Stimulated activated CD4-positive, alpha-beta T cell treated with anti-CD3 and anti-CD28 coated beads, Interleukin-1b, Interleukin-23, amount 100 ng/mL, for 4 hours (primary cell): ENCODE measurements at regions not wholly inside any gene's neighbourhood (a gene's known extent, or its start where the extent isn't known, plus 50 kb on each side); places are given as distances from the start of the nearest gene placed in this dataset.
"Not testable (repeated sequence)": the region's sequence is repeated elsewhere in the genome, so short reads cannot be mapped to it uniquely, and the experiment has no call there.

Source experiments
- DNase-seq, 2 donors: peaks; one replicate each; pipeline ENCODE4 v3.0.0-alpha.2; 2020; ENCODE audit warnings: low read depth in 2 of 2

DNA sequence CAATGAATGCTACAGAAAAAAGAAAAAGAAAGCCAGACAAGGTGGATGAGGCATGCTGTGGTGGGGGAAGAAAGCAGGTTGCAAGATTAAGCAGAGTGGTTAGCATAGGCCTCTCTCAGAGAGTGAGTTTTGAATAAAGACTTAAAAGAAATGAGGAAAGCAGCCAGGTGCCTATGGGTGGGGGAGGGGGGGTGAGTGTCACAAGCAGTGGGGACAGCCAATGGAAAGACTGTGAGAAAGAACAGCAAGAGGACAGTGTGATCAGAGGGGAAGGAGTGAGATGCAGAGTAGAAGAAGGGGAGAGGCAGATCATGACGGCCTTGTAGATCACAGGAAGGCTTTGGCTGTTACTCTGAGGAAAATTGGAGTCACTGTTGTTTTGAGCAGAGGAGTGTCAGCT lies 162.5 kb downstream of the SOX3 start:
- DNase-seq: no peak

- DNase-seq: no peak
Observed at GRCh38 chrX:140337263-140337662, 167.6 kb downstream of the SOX3 start.

DNA sequence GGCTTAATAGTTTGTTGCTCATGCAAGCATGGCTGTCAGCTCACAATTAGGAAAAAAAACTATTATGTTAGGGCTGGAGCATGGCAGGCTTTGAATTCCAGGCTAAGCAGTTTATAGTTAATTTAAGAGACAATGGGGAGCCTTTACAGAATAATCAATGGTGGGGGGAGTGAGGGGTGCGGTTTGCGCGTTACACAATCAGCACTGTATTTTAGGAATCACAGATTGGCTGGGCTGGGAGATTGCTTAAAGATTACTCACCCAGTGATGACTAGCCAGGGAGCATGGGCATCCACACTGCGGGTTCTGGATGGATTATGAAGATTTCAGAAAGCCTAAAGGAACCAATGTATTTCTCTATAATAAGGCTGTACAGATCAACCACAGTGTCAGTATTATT lies 186.6 kb downstream of the SOX3 start:
- no peak for DNase-seq

GRCh38 chrX:140317462-140317861 lies 187.4 kb downstream of the SOX3 start:
- DNase-seq: no peak

DNA sequence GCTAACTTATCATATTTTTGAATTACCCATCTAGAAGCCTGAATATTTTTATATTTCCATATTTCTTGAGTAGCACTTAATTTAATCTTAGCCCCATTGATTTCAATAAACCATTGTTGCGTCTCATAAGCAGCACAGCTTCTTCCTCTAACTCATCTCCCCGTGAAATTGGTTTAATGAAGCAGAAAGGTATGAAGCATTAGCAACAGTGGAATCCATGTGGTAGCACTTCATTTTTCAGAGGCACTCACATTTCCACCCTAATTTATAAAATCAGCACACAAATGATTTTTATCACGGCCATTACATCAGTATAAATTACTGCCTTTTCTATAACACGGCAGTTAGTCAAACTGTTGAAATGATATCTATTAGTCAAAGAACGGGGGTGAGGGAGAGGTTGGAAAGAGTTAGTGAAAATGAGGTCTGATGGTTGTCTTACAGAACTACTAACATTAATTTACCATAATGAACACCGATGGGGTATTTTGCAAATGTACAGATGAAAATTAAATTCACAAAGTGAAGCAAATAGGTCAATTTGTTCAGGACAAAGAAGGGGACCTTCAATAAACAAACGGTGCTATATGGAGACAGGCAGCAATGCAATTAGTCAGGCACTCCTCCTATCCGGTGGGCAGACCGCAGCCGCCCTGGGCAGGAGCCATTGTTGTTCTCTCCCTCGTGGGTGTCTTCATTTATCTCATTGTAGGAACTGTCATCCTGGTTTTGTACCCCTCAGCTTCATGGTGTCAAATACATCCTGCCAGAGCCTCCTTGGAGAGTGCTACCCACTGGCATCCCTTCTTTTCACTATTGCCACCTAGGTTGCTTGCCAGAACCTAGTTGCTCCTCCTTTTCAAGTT lies 205.7 kb downstream of the SOX3 start:
- no peak for DNase-seq

- no peak for DNase-seq
Observed at GRCh38 chrX:140297273-140297672, 207.6 kb downstream of the SOX3 start.

DNA sequence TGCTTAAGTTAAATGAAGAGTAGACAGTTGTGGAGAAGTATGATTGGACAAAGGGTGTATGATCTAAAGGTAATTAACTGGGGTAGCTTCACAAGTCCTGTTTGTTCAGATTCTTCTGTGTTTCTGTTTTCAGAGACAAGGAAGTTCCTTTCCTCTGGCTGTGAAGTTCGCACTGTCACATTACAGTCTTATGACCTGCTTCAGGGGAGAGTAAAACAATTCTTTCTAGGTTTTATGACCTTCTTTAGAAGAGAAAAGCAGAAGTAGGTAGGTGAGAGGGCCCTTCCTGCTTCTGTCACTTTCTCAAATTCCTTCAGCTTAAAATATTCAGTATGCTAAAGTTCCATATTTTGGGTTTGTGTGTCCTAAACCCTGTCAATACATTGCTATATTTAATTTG lies 211.9 kb downstream of the SOX3 start:
- no peak for DNase-seq

- DNase-seq: no peak
Observed at GRCh38 chrX:140292188-140292587, 212.7 kb downstream of the SOX3 start.

DNA sequence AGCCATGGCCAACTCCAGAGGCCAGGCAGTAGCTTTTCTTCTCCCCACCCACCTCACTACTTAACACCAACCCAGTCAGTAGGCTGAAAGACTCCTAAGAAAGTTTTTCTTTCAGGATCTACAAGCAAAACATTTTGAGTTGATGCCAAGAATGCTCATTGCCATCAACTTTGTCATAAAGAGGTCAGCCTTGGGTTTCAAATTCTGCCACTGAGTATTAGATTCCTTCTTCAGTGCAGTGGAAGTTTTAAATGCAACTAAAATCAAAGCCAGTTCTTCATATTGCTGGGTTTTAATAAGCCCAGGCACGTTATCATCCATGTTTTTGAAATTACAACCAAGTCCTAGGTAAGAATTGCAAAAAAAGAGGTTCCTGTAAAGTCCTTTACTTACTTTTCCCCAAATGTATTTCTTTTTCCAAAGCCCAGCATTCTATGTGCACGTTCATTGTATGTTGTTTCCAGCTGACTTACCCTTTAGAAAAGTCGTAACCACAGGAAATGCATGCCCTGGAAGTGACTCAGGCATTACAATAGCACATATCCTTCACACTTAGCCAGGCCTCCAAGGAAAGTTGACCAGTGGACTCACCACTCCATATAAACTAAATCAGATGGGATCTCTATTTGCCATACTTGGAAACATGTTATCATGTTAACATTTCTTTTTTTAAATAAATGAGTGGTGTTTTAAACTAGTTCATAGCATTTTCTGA lies 229.9 kb downstream of the SOX3 start:
- DNase-seq: no peak

- DNase-seq: no peak
Observed at GRCh38 chrX:140273921-140274320, 230.9 kb downstream of the SOX3 start.

DNA sequence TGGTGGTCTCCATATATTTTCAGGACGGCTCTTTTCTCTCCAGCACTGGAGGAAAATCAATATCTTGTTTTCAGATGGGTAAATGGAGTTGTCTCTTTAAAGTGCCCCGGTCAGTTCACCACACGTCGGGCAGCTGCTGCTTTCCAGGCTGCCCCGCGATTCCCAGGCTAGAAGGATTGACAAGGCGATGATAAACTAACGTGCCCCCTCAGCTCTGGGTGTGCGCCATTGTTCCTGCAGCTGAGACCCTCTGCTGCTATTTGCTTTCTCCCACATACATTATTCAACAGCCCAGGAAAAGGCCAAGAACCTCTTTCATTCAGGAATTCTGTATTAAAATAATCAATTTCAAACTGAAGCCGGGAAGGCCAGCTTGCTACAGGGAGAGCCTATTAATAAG lies 254.5 kb downstream of the SOX3 start:
- DNase-seq: no peak

GRCh38 chrX:140249088-140249487 lies 255.8 kb downstream of the SOX3 start:
- no peak for DNase-seq

DNA sequence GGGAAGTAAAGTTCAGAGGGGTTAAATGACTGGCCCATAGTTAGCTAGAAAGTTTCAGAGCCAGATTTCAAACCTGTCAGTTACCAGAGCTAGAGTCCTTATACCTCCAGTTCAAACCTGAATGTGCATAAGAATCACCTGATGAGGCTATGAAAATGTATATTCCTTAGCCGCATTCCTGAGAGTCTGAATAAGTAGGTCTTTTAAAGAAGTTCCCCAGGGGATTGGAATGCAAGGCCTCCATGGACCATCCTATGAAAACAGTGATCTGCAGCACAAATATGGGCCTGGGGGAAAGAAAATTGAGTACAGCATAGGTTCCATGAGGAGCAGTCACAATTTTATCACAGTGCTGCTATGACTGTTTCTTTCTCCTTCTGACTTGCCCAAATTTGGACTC lies 263.9 kb upstream of the CXorf66 start:
- DNase-seq: no peak

DNA sequence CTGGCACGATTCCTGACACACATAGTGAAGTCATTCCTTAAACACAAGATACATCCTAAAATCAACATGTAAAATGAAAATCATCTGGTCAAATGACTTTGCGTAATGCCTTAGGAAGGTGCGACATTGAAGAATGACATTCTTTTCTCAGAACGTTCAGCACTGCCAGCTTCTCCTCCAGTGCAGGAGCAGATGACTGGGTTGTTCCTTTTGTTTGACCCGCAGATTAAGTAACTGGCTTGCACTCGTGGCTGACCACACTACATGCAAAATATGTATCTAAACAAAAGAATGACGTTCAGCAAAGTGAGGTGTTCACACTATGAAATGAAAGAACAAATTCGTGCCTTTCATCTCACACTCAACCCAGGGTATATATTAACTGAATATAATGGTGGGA lies 260.7 kb upstream of the CXorf66 start:
- DNase-seq: not testable (repeated sequence)

- DNase-seq: not testable (repeated sequence)
Observed at GRCh38 chrX:140215894-140216293, 250.6 kb upstream of the CXorf66 start.

DNA sequence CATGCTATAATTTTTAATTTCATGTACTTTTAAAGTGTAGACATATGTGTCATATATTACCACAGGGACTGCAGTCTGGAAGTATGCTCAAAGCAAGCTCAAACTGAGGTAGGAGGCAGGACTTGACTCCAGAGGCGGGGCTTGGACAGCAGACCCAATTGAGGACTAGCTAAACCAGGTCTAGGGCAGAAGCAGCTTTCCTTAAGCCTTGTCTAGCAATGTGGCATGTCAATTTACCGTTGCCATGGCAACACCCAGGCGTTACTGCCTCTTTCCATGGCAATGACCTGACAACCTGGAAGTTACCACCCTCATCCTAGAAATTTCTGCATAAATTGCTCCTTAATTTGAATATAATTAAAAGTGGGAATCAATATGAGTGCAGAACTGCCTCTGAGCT lies 249.2 kb upstream of the CXorf66 start:
- not testable (repeated sequence) for DNase-seq

- no peak for DNase-seq
Observed at GRCh38 chrX:140206657-140207056, 241.3 kb upstream of the CXorf66 start.

GRCh38 chrX:140190441-140191108 lies 225.3 kb upstream of the CXorf66 start:
- DNase-seq: no peak

GRCh38 chrX:140180585-140180984 lies 215.3 kb upstream of the CXorf66 start:
- no peak for DNase-seq

- DNase-seq: no peak
Observed at GRCh38 chrX:140177821-140178220, 212.5 kb upstream of the CXorf66 start.

- DNase-seq: no peak
Observed at GRCh38 chrX:140172401-140172800, 207.1 kb upstream of the CXorf66 start.

- no peak for DNase-seq
Observed at GRCh38 chrX:140167551-140167950, 202.2 kb upstream of the CXorf66 start.

GRCh38 chrX:140165849-140166248 lies 200.5 kb upstream of the CXorf66 start:
- DNase-seq: no peak
